Activated CD8-positive, alpha-beta T cell treated with anti-CD3 and anti-CD28 coated beads for 36 hours (primary cell): ENCODE measurements at regions not wholly inside any gene's neighbourhood (a gene's known extent, or its start where the extent isn't known, plus 50 kb on each side); places are given as distances from the start of the nearest gene placed in this dataset.

ENCODE experiments used
- ATAC-seq: fragments of 200-7000 bp; cut with Tn5 transposase; one replicate; pipeline ENCODE4 v1.10.0; 2021; ENCODE audit warnings: mild to moderate bottlenecking, moderate library complexity
- CTCF ChIA-PET: fragments of 350-600 bp; sonication (Branson Sonifier 250); formaldehyde crosslinking; loops from one replicate; lab custom pipeline; 2021; ENCODE audit warnings: antibody characterized with exemption; lab: Charles Lee
- POLR2A ChIA-PET: fragments of 350-600 bp; sonication (Branson Sonifier 250); formaldehyde crosslinking; loops from one replicate; lab custom pipeline; 2021; ENCODE audit warnings: antibody characterized with exemption; lab: Charles Lee
- DNase-seq: peaks from one replicate; pipeline ENCODE4 v3.0.0-alpha.2; 2020
- H3K27ac Mint-ChIP-seq: one replicate; pipeline ENCODE4 v1.8.0; 2021; ENCODE audit warnings: mild to moderate bottlenecking, mixed read lengths
- H3K27me3 Mint-ChIP-seq: one replicate; pipeline ENCODE4 v1.8.0; 2021; ENCODE audit warnings: mixed read lengths
- H3K36me3 Mint-ChIP-seq: one replicate; pipeline ENCODE4 v1.8.0; 2021; ENCODE audit warnings: low read depth, mixed read lengths
- H3K4me1 Mint-ChIP-seq: one replicate; pipeline ENCODE4 v1.8.0; 2021; ENCODE audit warnings: low read depth, mixed read lengths
- H3K4me3 Mint-ChIP-seq: one replicate; pipeline ENCODE4 v1.8.0; 2021; ENCODE audit warnings: mild to moderate bottlenecking, moderate library complexity, mixed read lengths
- H3K9me3 Mint-ChIP-seq: one replicate; pipeline ENCODE4 v1.8.0; 2021; ENCODE audit warnings: mixed read lengths
- intact Hi-C: fragments of 100-400 bp; cut with micrococcal nuclease; formaldehyde crosslinking; loops from one replicate; pipeline ENCODE4 v1.10.0; 2022
- TF ChIP-seq, protein P1 (sequence below): fragments of 200-600 bp; IDR thresholded peaks from one replicate; pipeline ENCODE4 v1.8.0; 2022; ENCODE audit warnings: antibody characterized with exemption, mild to moderate bottlenecking

DNA sequence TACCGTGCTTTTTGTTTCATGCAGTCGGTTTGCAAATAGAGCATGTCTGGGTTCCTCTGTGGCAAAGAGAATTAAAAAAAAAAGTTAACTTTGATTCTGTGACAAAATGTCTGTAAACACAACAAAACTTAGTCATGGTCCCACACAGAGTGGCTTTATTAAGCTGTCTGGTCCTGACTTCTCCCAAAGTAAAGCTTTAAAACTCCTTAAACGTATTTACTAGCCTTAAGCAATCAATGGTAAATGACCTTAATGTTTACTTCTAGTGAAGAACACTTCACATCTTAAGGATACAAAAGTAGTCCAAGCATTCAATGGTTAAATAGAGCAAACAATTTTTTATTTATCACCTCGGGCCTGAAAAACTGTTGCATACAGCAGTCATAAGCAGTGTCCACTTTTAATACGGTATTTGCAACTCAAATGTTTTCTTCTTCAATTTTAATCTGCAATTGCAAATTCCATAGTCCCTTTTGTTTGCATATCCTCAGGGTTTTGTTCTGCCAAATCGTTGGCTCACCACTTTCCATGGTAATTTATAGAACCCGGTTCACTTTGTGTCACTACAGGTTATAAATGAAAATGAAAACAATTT, 453.0 kb upstream of the MIS18BP1 start:
- Mint-ChIP-seq H3K36me3 (no peaks in the 10 kb centered on the region), H3K4me3 (no peak overlapping the region), H3K27ac (no peak overlapping the region), H3K27me3 (no peaks in the 10 kb centered on the region), H3K4me1 (no peaks in the 10 kb centered on the region), H3K9me3 (no peaks in the 10 kb centered on the region)
- ATAC-seq (no peak), DNase-seq (no peak)
- TF ChIP-seq, protein P1, sequence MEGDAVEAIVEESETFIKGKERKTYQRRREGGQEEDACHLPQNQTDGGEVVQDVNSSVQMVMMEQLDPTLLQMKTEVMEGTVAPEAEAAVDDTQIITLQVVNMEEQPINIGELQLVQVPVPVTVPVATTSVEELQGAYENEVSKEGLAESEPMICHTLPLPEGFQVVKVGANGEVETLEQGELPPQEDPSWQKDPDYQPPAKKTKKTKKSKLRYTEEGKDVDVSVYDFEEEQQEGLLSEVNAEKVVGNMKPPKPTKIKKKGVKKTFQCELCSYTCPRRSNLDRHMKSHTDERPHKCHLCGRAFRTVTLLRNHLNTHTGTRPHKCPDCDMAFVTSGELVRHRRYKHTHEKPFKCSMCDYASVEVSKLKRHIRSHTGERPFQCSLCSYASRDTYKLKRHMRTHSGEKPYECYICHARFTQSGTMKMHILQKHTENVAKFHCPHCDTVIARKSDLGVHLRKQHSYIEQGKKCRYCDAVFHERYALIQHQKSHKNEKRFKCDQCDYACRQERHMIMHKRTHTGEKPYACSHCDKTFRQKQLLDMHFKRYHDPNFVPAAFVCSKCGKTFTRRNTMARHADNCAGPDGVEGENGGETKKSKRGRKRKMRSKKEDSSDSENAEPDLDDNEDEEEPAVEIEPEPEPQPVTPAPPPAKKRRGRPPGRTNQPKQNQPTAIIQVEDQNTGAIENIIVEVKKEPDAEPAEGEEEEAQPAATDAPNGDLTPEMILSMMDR, result no peak
- intact Hi-C loops, result no loop called here
- ChIA-PET CTCF (no interaction called here), POLR2A (no interaction called here)

DNA sequence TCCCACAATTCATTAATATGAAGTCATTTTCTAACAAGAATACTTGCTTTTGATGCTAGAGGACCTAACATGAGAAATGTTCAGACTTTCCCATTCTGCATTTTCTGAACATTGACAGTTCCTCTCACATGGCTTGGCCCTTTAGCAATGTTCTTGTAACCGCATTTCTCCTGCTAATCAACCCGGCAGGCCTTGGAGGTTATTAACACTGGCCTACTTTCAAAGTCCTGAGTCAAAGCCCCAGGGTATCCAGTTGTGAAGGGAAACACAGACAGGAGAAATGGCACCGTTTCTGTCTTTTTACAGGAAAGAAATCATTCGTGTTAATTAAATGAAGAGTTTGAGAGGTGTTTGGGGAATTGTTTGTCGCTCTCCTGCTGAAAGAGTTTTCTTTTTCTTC, 446.5 kb upstream of the MIS18BP1 start:
- CTCF ChIA-PET, result no interaction called here

DNA sequence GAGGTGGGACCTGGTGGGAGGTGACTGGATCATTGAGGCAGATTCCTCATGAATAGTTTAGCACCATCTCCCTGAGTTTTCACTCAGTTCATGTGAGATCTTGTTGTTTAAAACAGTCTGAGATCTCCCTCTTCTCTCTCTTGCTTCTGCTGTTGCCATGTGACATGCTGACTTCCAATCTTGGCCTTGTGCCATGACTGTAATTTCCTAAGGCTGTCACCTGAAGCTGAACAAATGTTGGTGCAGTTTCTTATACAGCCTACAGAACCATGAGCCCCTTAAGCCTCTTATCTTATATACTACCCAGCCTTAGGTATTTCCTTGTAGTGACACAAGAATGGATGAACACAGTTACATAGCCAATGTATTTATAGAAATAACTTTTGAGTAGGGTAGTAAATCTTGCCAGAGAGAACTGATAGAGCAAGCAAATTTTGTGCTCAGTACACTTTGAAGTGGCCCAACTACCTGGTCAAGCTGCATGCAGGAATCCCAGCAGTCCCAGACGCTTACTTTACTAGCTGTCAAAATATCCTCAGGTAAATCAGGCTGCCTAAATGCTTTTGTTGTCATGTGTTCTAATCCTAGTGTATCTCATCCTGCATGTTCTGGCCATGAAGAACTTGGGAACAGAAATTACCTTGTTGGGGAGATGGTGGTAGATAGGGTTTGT, 445.6 kb upstream of the MIS18BP1 start:
- H3K36me3 Mint-ChIP-seq, result no peaks in the 10 kb centered on the region
- H3K27ac Mint-ChIP-seq, result no peak overlapping the region
- intact Hi-C loops, result no loop called here
- DNase-seq (no peak), ATAC-seq (no peak)
- H3K4me1 Mint-ChIP-seq, result no peaks in the 10 kb centered on the region
- no peak overlapping the region for H3K4me3 Mint-ChIP-seq
- no peaks in the 10 kb centered on the region for H3K27me3 Mint-ChIP-seq
- CTCF ChIA-PET, result no interaction called here
- POLR2A ChIA-PET, result no interaction called here
- TF ChIP-seq, protein P1, result no peak
- H3K9me3 Mint-ChIP-seq, result peaks cover 2% of the 10 kb centered on the region

More for the DNA sequence above, 446.5 kb upstream of the MIS18BP1 start:
- Mint-ChIP-seq H3K4me3 (no peak overlapping the region), H3K9me3 (peaks cover 2% of the 10 kb centered on the region), H3K36me3 (no peaks in the 10 kb centered on the region), H3K27ac (no peak overlapping the region), H3K27me3 (no peaks in the 10 kb centered on the region), H3K4me1 (no peaks in the 10 kb centered on the region)
- TF ChIP-seq, protein P1, result no peak
- intact Hi-C loops, result no loop called here
- POLR2A ChIA-PET, result no interaction called here
- DNase-seq (no peak), ATAC-seq (no peak)

DNA sequence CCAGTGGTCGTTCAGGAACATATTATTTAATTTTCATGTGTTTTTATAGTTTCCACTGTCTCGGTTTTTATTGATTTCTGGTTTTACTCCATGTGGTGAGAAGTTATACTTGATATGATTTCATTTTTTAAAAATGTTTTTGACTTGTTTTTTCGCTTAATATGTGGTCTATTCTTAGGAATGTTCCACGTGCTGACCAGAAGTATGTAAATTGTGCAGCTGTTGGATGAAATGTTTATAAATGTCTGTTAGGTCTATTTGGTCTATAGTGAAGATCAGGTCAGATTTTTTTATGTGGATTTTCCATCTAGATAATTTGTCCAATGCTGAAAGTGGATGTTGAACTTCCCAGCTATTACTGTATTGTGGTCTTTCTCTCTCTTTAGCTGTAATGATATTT, 433.8 kb upstream of the MIS18BP1 start:
- Mint-ChIP-seq H3K9me3 (peaks cover 23% of the 10 kb centered on the region), H3K27ac (no peak overlapping the region), H3K4me3 (no peak overlapping the region), H3K27me3 (no peaks in the 10 kb centered on the region), H3K4me1 (no peaks in the 10 kb centered on the region), H3K36me3 (no peaks in the 10 kb centered on the region)
- intact Hi-C loops, result no loop called here
- ATAC-seq (no peak), DNase-seq (no peak)
- ChIA-PET CTCF (no interaction called here), POLR2A (no interaction called here)
- TF ChIP-seq, protein P1, result no peak

DNA sequence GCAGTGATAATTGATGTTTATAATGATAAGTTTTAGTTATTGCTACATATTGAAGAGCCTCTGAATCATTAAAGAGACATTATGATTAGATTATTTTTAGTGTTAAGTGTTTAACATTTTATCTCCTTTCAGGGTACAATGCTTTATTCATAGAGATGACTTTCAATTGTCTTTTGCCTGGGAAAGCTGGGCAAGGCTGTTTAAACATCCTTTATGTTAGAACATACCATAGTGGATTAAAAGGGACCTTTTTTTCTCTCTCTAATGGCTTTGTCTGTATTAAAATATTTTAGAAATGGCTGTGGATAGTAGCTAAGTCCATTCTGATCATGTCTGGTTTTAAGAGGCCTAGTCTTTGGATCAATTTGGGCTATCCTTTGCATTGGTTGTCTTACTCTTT, 427.5 kb upstream of the MIS18BP1 start:
- ChIA-PET POLR2A (no interaction called here), CTCF (no interaction called here)
- Mint-ChIP-seq H3K36me3 (no peaks in the 10 kb centered on the region), H3K9me3 (peaks cover 7% of the 10 kb centered on the region), H3K4me3 (no peak overlapping the region), H3K4me1 (no peaks in the 10 kb centered on the region), H3K27me3 (no peaks in the 10 kb centered on the region), H3K27ac (no peak overlapping the region)
- intact Hi-C loops, result no loop called here
- DNase-seq (no peak), ATAC-seq (no peak)
- TF ChIP-seq, protein P1, result no peak
